NB4 (cell line): ENCODE measurements at regions not wholly inside any gene's neighbourhood (a gene's known extent, or its start where the extent isn't known, plus 50 kb on each side); places are given as distances from the start of the nearest gene placed in this dataset.

Source experiments
- DNase-seq: peaks from one replicate; pipeline ENCODE4 v3.0.0; 2010; ENCODE audit warnings: low read depth
- H3K4me3 ChIP-seq: one replicate; pipeline ENCODE4 v1.5.1; 2011; ENCODE audit warnings: mild to moderate bottlenecking, low read depth, low read length, moderate library complexity
- MYC ChIP-seq: IDR thresholded peaks from 2 replicates; pipeline ENCODE4 v1.6.1; 2011; ENCODE audit warnings: low read depth, low read length
- POLR2A ChIP-seq: IDR thresholded peaks from 2 replicates; pipeline ENCODE4 v1.6.1; 2011; ENCODE audit warnings: mild to moderate bottlenecking; ENCODE audit not compliant: insufficient read length; ENCODE audit errors: extremely low read depth
- TF ChIP-seq, protein P1 (sequence below): IDR thresholded peaks from 2 replicates; pipeline ENCODE4 v1.6.1; 2011; ENCODE audit warnings: low read depth, low read length
- TF ChIP-seq, protein P2 (sequence below): IDR thresholded peaks from one replicate; pipeline ENCODE4 v1.5.1; 2012; ENCODE audit warnings: low read depth, low read length

DNA sequence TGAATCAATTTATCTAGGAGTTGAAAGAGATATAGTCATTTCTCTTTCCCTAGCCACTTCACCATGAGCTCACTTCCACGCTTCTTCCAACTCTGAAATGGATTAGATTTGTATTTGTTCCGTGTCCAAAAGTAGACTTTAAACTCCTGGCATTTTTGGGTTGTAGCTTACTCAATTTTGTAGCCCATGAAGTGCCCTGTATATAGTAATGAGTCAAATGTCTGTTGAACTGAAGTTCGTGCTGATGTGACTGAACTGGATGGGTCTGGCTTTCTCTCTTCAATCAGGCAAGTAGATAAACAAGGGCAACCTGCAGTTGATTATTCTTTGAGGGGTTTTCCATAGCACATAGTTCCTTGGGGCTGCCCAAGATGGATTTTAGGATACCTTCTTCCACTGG, 450.6 kb downstream of the SH2D1A start:
- DNase-seq: no peak

DNA sequence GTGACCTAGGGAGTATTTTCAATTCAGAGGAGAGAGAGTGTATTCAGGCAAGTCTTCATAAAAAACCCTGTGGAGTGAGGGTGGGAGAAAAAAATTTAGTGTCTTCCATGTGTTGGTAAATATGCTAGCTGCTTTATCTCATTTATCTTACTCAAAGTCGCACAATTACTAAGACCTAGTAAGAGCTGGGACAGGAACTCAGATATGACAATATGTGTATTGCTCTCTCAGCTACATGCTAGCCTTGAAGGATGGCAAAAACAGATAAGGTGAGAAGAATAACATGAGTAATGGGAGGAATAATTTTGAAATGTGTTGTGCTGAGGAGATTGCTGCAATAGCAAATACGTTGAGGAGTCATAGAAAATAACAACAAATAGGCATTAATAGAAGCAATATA, 458.6 kb downstream of the SH2D1A start:
- TF ChIP-seq MYC (no peak), POLR2A (no peak)
- TF ChIP-seq, protein P1, sequence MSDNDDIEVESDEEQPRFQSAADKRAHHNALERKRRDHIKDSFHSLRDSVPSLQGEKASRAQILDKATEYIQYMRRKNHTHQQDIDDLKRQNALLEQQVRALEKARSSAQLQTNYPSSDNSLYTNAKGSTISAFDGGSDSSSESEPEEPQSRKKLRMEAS: no peak
- TF ChIP-seq, protein P2, sequence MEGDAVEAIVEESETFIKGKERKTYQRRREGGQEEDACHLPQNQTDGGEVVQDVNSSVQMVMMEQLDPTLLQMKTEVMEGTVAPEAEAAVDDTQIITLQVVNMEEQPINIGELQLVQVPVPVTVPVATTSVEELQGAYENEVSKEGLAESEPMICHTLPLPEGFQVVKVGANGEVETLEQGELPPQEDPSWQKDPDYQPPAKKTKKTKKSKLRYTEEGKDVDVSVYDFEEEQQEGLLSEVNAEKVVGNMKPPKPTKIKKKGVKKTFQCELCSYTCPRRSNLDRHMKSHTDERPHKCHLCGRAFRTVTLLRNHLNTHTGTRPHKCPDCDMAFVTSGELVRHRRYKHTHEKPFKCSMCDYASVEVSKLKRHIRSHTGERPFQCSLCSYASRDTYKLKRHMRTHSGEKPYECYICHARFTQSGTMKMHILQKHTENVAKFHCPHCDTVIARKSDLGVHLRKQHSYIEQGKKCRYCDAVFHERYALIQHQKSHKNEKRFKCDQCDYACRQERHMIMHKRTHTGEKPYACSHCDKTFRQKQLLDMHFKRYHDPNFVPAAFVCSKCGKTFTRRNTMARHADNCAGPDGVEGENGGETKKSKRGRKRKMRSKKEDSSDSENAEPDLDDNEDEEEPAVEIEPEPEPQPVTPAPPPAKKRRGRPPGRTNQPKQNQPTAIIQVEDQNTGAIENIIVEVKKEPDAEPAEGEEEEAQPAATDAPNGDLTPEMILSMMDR: no peak
- no peak for DNase-seq
- no peak overlapping the region for H3K4me3 ChIP-seq

More for the DNA sequence above, 450.6 kb downstream of the SH2D1A start:
- TF ChIP-seq, protein P1: no peak
- TF ChIP-seq POLR2A: no peak
- H3K4me3 ChIP-seq: no peak overlapping the region

DNA sequence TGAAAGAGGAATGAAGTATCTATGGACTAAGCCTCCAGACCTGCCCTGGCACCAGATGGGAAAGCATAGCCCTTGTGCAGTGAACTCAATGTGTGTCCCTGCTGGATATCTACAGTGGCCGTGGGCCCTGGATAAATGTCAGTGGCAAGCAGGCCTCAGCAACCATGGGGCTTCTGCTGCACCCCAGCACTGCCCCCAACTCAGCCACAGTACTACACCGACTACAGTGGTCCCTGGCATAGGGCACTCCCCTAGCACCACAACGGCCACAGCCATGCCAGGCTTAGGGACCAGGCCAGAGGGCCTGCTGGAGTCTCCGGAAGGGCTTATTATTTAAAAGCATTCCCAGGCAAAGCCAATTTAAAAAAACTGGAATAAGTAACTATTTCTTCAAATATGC, 459.1 kb downstream of the SH2D1A start:
- no peak for DNase-seq
- TF ChIP-seq, protein P2: no peak
- no peak for TF ChIP-seq POLR2A
- no peak for TF ChIP-seq MYC
- TF ChIP-seq, protein P1: no peak
- no peak overlapping the region for H3K4me3 ChIP-seq

DNA sequence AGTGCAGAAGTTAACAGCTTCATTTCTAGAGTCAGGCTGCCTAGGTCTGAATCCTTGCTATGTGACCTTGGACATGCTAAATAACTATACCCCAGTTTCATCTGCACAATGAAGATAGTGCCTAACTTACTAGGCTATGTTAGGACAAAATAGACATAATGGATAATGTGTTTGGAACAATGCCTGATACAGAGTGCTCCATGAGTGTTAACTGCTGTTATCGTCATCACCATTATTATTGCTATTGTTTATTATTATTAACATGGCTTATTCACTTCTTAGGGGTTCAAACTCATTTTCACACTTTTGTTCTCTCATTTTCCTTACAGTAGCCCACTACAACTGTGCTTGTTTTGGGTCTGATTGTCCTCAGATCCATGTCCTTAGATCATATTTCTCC, 467.7 kb downstream of the SH2D1A start:
- TF ChIP-seq, protein P2: no peak
- no peak for TF ChIP-seq POLR2A
- no peak for TF ChIP-seq MYC
- TF ChIP-seq, protein P1: no peak
- no peak overlapping the region for H3K4me3 ChIP-seq
- DNase-seq: no peak

DNA sequence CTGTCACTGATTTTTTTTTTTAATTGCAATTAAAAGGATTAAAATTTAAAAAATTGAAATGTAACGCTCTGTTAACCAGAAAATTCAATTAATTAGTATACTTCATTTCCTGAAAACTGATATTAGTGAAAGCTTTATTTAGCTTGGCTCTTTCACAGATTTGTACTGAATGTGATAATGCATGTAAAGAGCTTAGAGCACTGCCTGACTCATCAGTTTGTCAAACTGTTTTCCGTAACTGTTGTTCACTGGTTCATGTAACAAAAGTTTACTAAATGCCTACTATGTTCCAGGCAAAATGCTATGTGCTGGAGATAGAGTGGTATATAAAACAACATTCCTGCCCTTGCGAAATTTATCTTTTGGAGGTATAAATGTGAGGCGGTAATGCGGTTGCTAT, 471.7 kb downstream of the SH2D1A start:
- DNase-seq: no peak

DNA sequence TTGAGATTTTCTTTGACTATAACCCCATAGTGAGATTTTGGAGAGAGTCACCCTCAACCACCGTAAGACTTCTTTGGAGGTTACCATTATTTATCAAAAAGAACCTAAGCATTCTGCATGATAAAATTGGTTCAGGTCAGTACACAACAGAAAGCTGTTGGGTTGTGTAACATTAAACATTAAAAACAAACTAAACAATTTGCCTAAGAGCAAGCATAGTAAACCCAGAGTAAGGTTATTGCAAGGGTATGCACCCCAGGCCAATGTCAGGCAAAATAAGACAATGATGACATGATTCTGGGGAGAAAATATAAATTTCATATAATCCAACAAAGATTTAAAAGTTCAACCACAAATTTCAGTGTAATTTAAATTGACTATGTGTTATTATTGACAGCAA, 472.4 kb downstream of the SH2D1A start:
- no peak overlapping the region for H3K4me3 ChIP-seq
- DNase-seq: no peak
- TF ChIP-seq, protein P2: no peak
- TF ChIP-seq MYC (no peak), POLR2A (no peak)
- TF ChIP-seq, protein P1: no peak

More for the DNA sequence above, 471.7 kb downstream of the SH2D1A start:
- H3K4me3 ChIP-seq: no peak overlapping the region
- TF ChIP-seq MYC: no peak
- no peak for TF ChIP-seq POLR2A

DNA sequence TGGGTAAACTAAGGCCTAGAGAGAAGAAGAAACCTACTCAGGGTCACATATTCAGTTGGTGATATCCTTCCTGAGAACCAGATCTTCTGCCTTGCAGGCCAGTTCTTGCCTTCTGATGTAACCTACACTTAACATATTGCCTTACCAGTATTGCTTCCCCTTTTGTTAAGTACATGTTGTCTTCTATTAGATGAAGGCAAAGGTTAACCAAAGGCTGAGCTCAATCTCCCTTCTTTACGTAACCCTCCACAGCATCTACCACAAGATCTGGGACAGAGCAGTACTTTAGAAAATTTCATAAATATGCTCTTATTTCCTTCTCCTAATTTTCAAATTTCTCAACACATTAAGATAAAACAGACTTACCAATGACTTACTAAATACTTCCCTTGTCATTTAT, 474.4 kb downstream of the SH2D1A start:
- TF ChIP-seq, protein P1: no peak
- TF ChIP-seq MYC: no peak
- TF ChIP-seq, protein P2: no peak
- TF ChIP-seq POLR2A: no peak
- no peak for DNase-seq
- H3K4me3 ChIP-seq: no peak overlapping the region
